ENCODE measurements at regions not wholly inside any gene's neighbourhood (a gene's known extent, or its start where the extent isn't known, plus 50 kb on each side); places are given as distances from the start of the nearest gene placed in this dataset.

GRCh38 chr5:100110497-100110896 is 424.7 kb upstream of the FAM174A start:
- Histone ChIP-seq H4K91ac (replicated peaks; ENCODE audit: insufficient read length, low read length) (no peak overlapping the region), H3K9ac (replicated peaks in 1 of 4; ENCODE audit: extremely low read depth in 1 of 4, low read depth in 3 of 4, low read length in 3 of 4) (no peak overlapping the region), H2BK20ac (ENCODE audit: low read length) (no peak overlapping the region), H2AK5ac (ENCODE audit: low read depth, low read length) (no peak overlapping the region), H3K56ac (replicated peaks; ENCODE audit: insufficient read length, low read depth, low read length) (no peak overlapping the region), H4K20me1 (replicated peaks in 1 of 2; ENCODE audit: control insufficient read depth in 1 of 2, insufficient read depth in 2 of 2, low read length in 2 of 2) (no peaks in the 10 kb centered on the region), H3K4me2 (ENCODE audit: insufficient read depth in 1 of 2, low read depth in 2 of 2, low read length in 2 of 2) (no peak overlapping the region), H3K27ac (ENCODE audit: low read depth, low read length) (no peak overlapping the region), H3K79me2 (ENCODE audit: control insufficient read depth in 1 of 2, insufficient read depth in 2 of 2, low read length in 2 of 2) (no peaks in the 10 kb centered on the region), H3K4ac (replicated peaks; ENCODE audit: insufficient read length, low read depth, low read length) (no peak overlapping the region), H3K79me1 (ENCODE audit: low read depth, low read length) (no peaks in the 10 kb centered on the region), H3K14ac (ENCODE audit: insufficient read length) (no peak overlapping the region), H3K23ac (ENCODE audit: insufficient read length) (no peak overlapping the region), H2BK15ac (ENCODE audit: low read length) (no peak overlapping the region), H3K18ac (ENCODE audit: extremely low read depth, low read length) (no peak overlapping the region), H2BK12ac (ENCODE audit: low read depth, low read length) (no peak overlapping the region), H2BK5ac (ENCODE audit: low read depth, low read length) (no peak overlapping the region), H3K27me3 (replicated peaks in 1 of 4; ENCODE audit: control insufficient read depth in 3 of 4, extremely low read depth in 1 of 4, insufficient read depth in 3 of 4, low read length in 3 of 4) (no peaks in the 10 kb centered on the region), H4K8ac (ENCODE audit: extremely low read depth, insufficient read depth, low read length) (no peak overlapping the region), H3K4me3 (ENCODE audit: extremely low read depth in 1 of 4, insufficient read depth in 2 of 4, low read depth in 3 of 4, low read length in 4 of 4) (no peak overlapping the region), H3K4me1 (replicated peaks in 1 of 4; ENCODE audit: control insufficient read depth in 3 of 4, insufficient read depth in 4 of 4, low read length in 3 of 4) (no peaks in the 10 kb centered on the region), H3K36me3 (ENCODE audit: control insufficient read depth in 2 of 4, insufficient read depth in 4 of 4, low read length in 3 of 4) (no peaks in the 10 kb centered on the region), H3K23me2 (ENCODE audit: low read depth, low read length) (no peaks in the 10 kb centered on the region), H2AFZ (ENCODE audit: low read length) (no peak overlapping the region), H3K9me3 (ENCODE audit: insufficient read depth in 2 of 2, low read depth in 1 of 2, low read length in 1 of 2) (peaks cover 8 to 13% of the 10 kb centered on the region in 2 experiments; a peak in 3 of 4 replicates), H4K5ac (ENCODE audit: insufficient read length, low read depth, low read length) (no peak overlapping the region), H2BK120ac (replicated peaks; ENCODE audit: low read depth, low read length) (no peak overlapping the region)
- CTCF ChIA-PET (ENCODE audit: partially characterized antibody) = no interaction called here
- DNase-seq (ENCODE audit: low read depth in 1 of 2, low spot score in 2 of 2) (no peak), FAIRE-seq (no peak)
- POLR2A ChIA-PET (ENCODE audit: partially characterized antibody) = no interaction called here
- TF ChIP-seq SP4 (IDR thresholded peaks at IDR 0.05; ENCODE audit: low read length) (no peak), TAF7 (optimal IDR thresholded peaks at IDR 0.05; ENCODE audit: borderline replicate concordance, low read depth, low read length) (no peak), SIN3A (conservative IDR thresholded peaks at IDR 0.05 in 1 of 2, IDR thresholded peaks at IDR 0.05 in 1 of 2; ENCODE audit: low read depth in 1 of 2, low read length in 2 of 2) (no peak), JUN (IDR thresholded peaks at IDR 0.05; ENCODE audit: low read depth, low read length) (no peak), CHD1 (IDR thresholded peaks at IDR 0.05; ENCODE audit: low read depth, low read length) (no peak), KDM4A (IDR thresholded peaks at IDR 0.05; ENCODE audit: low read depth, low read length, severe bottlenecking) (no peak), SIX5 (IDR thresholded peaks at IDR 0.05; ENCODE audit: low read depth, low read length) (no peak), CEBPB (IDR thresholded peaks at IDR 0.05; ENCODE audit: low read depth, low read length) (no peak)
- WGBS, 2 experiments (ENCODE audit: extremely low coverage in 1 of 2, insufficient coverage in 1 of 2, insufficient read length in 1 of 2, insufficient replicate concordance in 2 of 2, low coverage in 1 of 2, low lambda C conversion rate in 2 of 2, missing lambda C conversion rate in 1 of 2) = 85% methylated on average over 2 of the region's 2 CpGs; no CpG with 5 or more reads in 1 of the 2 experiments

Data from H1 (cell line).